H1 (cell line): ENCODE measurements at regions not wholly inside any gene's neighbourhood (a gene's known extent, or its start where the extent isn't known, plus 50 kb on each side); places are given as distances from the start of the nearest gene placed in this dataset.

ENCODE experiments used
- SIN3A ChIP-seq, 2 experiments: IDR thresholded peaks in 1 of 2; conservative IDR thresholded peaks in 1 of 2; 2 replicates each; pipeline ENCODE4 v1.6.1; 2011 to 2012; ENCODE audit warnings: low read length in 2 of 2, improper control_type of control experiment in 1 of 2, low read depth in 1 of 2, mild to moderate bottlenecking in 1 of 2
- TEAD4 ChIP-seq: IDR thresholded peaks from 2 replicates; pipeline ENCODE4 v1.6.1; 2012; ENCODE audit warnings: low read depth, low read length, inconsistent platforms, mixed read lengths
- TF ChIP-seq, protein P1 (sequence below): IDR thresholded peaks from 2 replicates; pipeline ENCODE4 v1.6.1; 2011; ENCODE audit warnings: low read depth, mild to moderate bottlenecking, low read length; ENCODE audit not compliant: insufficient read depth
- TF ChIP-seq, protein P2 (sequence below): IDR thresholded peaks from 2 replicates; pipeline ENCODE4 v1.6.1; 2012; ENCODE audit warnings: low read length, inconsistent platforms

DNA sequence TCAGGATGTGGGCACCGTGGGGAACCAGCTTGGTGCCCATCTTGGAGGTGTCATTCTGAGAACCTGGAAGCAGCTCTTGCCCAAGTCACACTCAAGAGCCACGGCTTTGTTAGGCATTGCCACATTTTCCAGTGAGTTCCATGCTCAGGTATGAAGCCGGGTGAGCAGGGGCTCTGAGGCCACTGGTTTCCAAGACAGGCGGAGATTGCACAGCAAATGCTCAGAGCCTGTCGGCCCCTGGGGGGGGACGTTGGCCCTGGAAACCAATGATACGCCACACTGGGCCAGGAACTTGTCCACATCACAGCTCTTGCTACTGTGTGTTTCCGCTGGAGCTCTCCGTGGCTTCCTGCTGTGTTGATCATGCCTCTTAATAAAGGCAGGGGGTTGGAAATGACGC is 52.5 kb upstream of the SALL3 start (continued):
- TF ChIP-seq SIN3A (conservative IDR thresholded peaks at IDR 0.05 in 1 of 2, IDR thresholded peaks at IDR 0.05 in 1 of 2; ENCODE audit: low read depth in 1 of 2, low read length in 2 of 2), result no peak
- TF ChIP-seq, protein P1, sequence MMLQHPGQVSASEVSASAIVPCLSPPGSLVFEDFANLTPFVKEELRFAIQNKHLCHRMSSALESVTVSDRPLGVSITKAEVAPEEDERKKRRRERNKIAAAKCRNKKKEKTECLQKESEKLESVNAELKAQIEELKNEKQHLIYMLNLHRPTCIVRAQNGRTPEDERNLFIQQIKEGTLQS, result no peak
- TF ChIP-seq, protein P2, sequence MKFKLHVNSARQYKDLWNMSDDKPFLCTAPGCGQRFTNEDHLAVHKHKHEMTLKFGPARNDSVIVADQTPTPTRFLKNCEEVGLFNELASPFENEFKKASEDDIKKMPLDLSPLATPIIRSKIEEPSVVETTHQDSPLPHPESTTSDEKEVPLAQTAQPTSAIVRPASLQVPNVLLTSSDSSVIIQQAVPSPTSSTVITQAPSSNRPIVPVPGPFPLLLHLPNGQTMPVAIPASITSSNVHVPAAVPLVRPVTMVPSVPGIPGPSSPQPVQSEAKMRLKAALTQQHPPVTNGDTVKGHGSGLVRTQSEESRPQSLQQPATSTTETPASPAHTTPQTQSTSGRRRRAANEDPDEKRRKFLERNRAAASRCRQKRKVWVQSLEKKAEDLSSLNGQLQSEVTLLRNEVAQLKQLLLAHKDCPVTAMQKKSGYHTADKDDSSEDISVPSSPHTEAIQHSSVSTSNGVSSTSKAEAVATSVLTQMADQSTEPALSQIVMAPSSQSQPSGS, result no peak
- no peak for TF ChIP-seq TEAD4
- TF ChIP-seq, all 59 proteins: peak for 0
